ENCODE measurements at regions not wholly inside any gene's neighbourhood (a gene's known extent, or its start where the extent isn't known, plus 50 kb on each side); places are given as distances from the start of the nearest gene placed in this dataset.

- no peak overlapping the region for H3K4me3 ChIP-seq (ENCODE audit: low read length)
- TF ChIP-seq, protein P1, sequence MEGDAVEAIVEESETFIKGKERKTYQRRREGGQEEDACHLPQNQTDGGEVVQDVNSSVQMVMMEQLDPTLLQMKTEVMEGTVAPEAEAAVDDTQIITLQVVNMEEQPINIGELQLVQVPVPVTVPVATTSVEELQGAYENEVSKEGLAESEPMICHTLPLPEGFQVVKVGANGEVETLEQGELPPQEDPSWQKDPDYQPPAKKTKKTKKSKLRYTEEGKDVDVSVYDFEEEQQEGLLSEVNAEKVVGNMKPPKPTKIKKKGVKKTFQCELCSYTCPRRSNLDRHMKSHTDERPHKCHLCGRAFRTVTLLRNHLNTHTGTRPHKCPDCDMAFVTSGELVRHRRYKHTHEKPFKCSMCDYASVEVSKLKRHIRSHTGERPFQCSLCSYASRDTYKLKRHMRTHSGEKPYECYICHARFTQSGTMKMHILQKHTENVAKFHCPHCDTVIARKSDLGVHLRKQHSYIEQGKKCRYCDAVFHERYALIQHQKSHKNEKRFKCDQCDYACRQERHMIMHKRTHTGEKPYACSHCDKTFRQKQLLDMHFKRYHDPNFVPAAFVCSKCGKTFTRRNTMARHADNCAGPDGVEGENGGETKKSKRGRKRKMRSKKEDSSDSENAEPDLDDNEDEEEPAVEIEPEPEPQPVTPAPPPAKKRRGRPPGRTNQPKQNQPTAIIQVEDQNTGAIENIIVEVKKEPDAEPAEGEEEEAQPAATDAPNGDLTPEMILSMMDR (IDR thresholded peaks at IDR 0.05; ENCODE audit: low read length) = no peak
- no peak for TF ChIP-seq EZH2 (optimal IDR thresholded peaks at IDR 0.05; ENCODE audit: low read depth, low read length)
- no peak for TF ChIP-seq EZH2phosphoT487 (IDR thresholded peaks at IDR 0.05; ENCODE audit: low read length)
- H2AFZ ChIP-seq (ENCODE audit: low read length) = no peak overlapping the region
- H3K27ac ChIP-seq (ENCODE audit: low read length) = no peak overlapping the region
- DNase-seq = no peak
- no peaks in the 10 kb centered on the region for H3K36me3 ChIP-seq (replicated peaks; ENCODE audit: insufficient read depth, low read length)
- no peaks in the 10 kb centered on the region for H3F3A ChIP-seq (ENCODE audit: insufficient read depth, low read length)
- H3K9me2 ChIP-seq (replicated peaks; ENCODE audit: insufficient read depth, low read length) = no peaks in the 10 kb centered on the region
- H3K4me2 ChIP-seq (ENCODE audit: low read depth, low read length) = no peak overlapping the region
- no peaks in the 10 kb centered on the region for H3K9me3 ChIP-seq (replicated peaks; ENCODE audit: insufficient read depth, low read length)
- no peaks in the 10 kb centered on the region for H4K20me1 ChIP-seq (ENCODE audit: insufficient read depth, low read length)
- no peak overlapping the region for H3K9ac ChIP-seq (ENCODE audit: low read length)
- H3K27me3 ChIP-seq (replicated peaks; ENCODE audit: insufficient read depth, low read length) = no peaks in the 10 kb centered on the region
- no peaks in the 10 kb centered on the region for H3K79me2 ChIP-seq (ENCODE audit: low read length)
- no peaks in the 10 kb centered on the region for H3K4me1 ChIP-seq (ENCODE audit: low read length)
Observed at GRCh38 chr10:90171014-90171722, 469.8 kb downstream of the KIF20B start.

DNA sequence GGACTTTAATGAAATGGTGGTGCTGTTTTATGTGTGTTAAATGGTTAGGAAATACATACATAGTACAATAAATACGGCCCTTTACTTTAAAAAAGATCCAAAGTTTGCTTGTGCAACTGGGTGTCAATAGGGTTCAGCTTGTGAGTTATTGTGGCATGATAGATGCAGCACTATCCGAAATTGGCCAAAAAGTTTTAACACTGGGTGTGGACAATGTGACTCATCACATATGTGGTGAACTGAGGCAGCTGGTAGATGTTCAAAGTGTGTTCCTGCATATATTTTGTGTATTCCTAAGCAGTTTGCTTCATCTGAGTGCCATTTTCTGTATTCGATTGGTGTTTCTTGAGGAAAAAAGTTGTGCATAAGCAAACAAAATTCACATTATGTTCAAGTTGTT is 473.1 kb downstream of the KIF20B start:
- Histone ChIP-seq H3K4me1 (ENCODE audit: low read length) (no peaks in the 10 kb centered on the region), H3K4me2 (ENCODE audit: low read depth, low read length) (no peak overlapping the region), H3K9ac (ENCODE audit: low read length) (no peak overlapping the region), H3K79me2 (ENCODE audit: low read length) (no peaks in the 10 kb centered on the region), H3K4me3 (ENCODE audit: low read length) (no peak overlapping the region), H3K36me3 (replicated peaks; ENCODE audit: insufficient read depth, low read length) (no peaks in the 10 kb centered on the region), H4K20me1 (ENCODE audit: insufficient read depth, low read length) (no peaks in the 10 kb centered on the region), H3K27ac (ENCODE audit: low read length) (no peak overlapping the region), H3K9me2 (replicated peaks; ENCODE audit: insufficient read depth, low read length) (no peaks in the 10 kb centered on the region), H3K9me3 (replicated peaks; ENCODE audit: insufficient read depth, low read length) (no peaks in the 10 kb centered on the region), H2AFZ (ENCODE audit: low read length) (no peak overlapping the region), H3K27me3 (replicated peaks; ENCODE audit: insufficient read depth, low read length) (no peaks in the 10 kb centered on the region), H3F3A (ENCODE audit: insufficient read depth, low read length) (no peaks in the 10 kb centered on the region)
- DNase-seq = no peak
- no peak for TF ChIP-seq EZH2phosphoT487 (IDR thresholded peaks at IDR 0.05; ENCODE audit: low read length)
- TF ChIP-seq, protein P1 (IDR thresholded peaks at IDR 0.05; ENCODE audit: low read length) = no peak
- no peak for TF ChIP-seq EZH2 (optimal IDR thresholded peaks at IDR 0.05; ENCODE audit: low read depth, low read length)

DNA sequence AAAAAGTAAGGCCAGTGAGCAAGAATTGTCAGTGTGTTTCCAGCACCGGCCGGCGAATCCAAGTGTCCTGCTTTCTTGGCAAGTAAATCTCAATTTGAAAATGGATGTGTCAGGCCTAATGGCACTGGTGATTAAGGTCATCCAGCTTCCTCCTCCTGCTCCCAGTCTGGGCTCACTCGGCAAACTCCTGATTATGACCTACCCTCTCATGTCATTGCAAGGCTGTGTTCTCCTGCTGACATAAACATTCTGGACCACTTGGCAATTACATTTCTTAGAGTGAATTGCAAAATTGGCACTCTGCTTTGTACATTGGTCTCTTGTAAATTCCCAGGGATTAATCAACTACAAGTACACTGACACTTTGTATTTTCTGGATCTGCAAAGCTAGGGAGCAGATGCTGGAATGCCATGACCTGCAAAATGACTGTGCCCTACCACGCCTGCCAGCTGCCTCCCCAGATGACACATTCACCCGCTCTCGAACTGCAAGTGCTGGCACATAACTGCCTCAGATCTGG is 473.8 kb downstream of the KIF20B start:
- Histone ChIP-seq H3K36me3 (replicated peaks; ENCODE audit: insufficient read depth, low read length) (no peaks in the 10 kb centered on the region), H3K4me3 (ENCODE audit: low read length) (no peak overlapping the region), H3K4me2 (ENCODE audit: low read depth, low read length) (no peak overlapping the region), H4K20me1 (ENCODE audit: insufficient read depth, low read length) (no peaks in the 10 kb centered on the region), H3K27ac (ENCODE audit: low read length) (no peak overlapping the region), H3K27me3 (replicated peaks; ENCODE audit: insufficient read depth, low read length) (no peaks in the 10 kb centered on the region), H3K9me2 (replicated peaks; ENCODE audit: insufficient read depth, low read length) (no peaks in the 10 kb centered on the region), H3K9me3 (replicated peaks; ENCODE audit: insufficient read depth, low read length) (no peaks in the 10 kb centered on the region), H3K4me1 (ENCODE audit: low read length) (no peaks in the 10 kb centered on the region), H3F3A (ENCODE audit: insufficient read depth, low read length) (no peaks in the 10 kb centered on the region), H3K79me2 (ENCODE audit: low read length) (no peaks in the 10 kb centered on the region), H2AFZ (ENCODE audit: low read length) (no peak overlapping the region), H3K9ac (ENCODE audit: low read length) (no peak overlapping the region)
- DNase-seq = no peak
- TF ChIP-seq EZH2 (optimal IDR thresholded peaks at IDR 0.05; ENCODE audit: low read depth, low read length) (no peak), EZH2phosphoT487 (IDR thresholded peaks at IDR 0.05; ENCODE audit: low read length) (no peak)
- TF ChIP-seq, protein P1 (IDR thresholded peaks at IDR 0.05; ENCODE audit: low read length) = no peak

All from MM.1S (cell line).